Stomach (tissue), 4 donors: ENCODE measurements at regions not wholly inside any gene's neighbourhood (a gene's known extent, or its start where the extent isn't known, plus 50 kb on each side); places are given as distances from the start of the nearest gene placed in this dataset.

Source experiments
- CTCF ChIP-seq, 7 experiments: fragments of 450-650 bp in 4 of 7; fragments of 200-600 bp in 3 of 7; sonication (generic) in 3 of 7; IDR thresholded peaks; one replicate each; pipeline ENCODE4 v1.5.1; 2016 to 2019; ENCODE audit warnings: antibody characterized with exemption in 7 of 7, control low read depth in 2 of 7, mild to moderate bottlenecking in 1 of 7
- EP300 ChIP-seq: sonication (generic); formaldehyde crosslinking; IDR thresholded peaks from one replicate; pipeline ENCODE4 v1.6.1; 2017; ENCODE audit warnings: antibody characterized with exemption
- POLR2A ChIP-seq, 4 donors: fragments of 450-650 bp; IDR thresholded peaks; one replicate each; pipeline ENCODE4 v1.6.1; 2016; ENCODE audit warnings: antibody characterized with exemption in 4 of 4, control low read depth in 2 of 4, mild to moderate bottlenecking in 1 of 4, moderate library complexity in 1 of 4
- POLR2AphosphoS5 ChIP-seq, 3 donors: sonication (generic); formaldehyde crosslinking; IDR thresholded peaks; one replicate each; pipeline ENCODE4 v1.6.1; 2016; ENCODE audit warnings: antibody characterized with exemption in 3 of 3

- TF ChIP-seq POLR2A (IDR thresholded peaks at IDR 0.05) (no peak), CTCF (IDR thresholded peaks at IDR 0.05) (no peak), POLR2AphosphoS5 (IDR thresholded peaks at IDR 0.05) (no peak), EP300 (no peak)
These were observed 185.6 kb downstream of the DMAC1 start for GRCh38 chr9:7613931-7614330.
